ENCODE measurements at regions not wholly inside any gene's neighbourhood (a gene's known extent, or its start where the extent isn't known, plus 50 kb on each side); places are given as distances from the start of the nearest gene placed in this dataset.

- no peak for TF ChIP-seq CTCF (IDR thresholded peaks at IDR 0.05)
- no peak overlapping the region for H3K4me3 ChIP-seq
- no peak overlapping the region for H3K27ac ChIP-seq
- no peak for DNase-seq (ENCODE audit: low spot score)
These were observed 219.3 kb downstream of the DHX35 start for GRCh38 chr20:39181490-39181889.

- TF ChIP-seq CTCF (IDR thresholded peaks at IDR 0.05) = no peak
- Histone ChIP-seq H3K4me3 (no peak overlapping the region), H3K27ac (no peak overlapping the region)
- no peak for DNase-seq (ENCODE audit: low spot score)
These were observed 214.3 kb downstream of the DHX35 start for GRCh38 chr20:39176457-39176856.

- no peak overlapping the region for H3K27ac ChIP-seq
- TF ChIP-seq CTCF (IDR thresholded peaks at IDR 0.05) = no peak
- DNase-seq (ENCODE audit: low spot score) = no peak
- H3K4me3 ChIP-seq = no peak overlapping the region
These were observed 208.8 kb downstream of the DHX35 start for GRCh38 chr20:39170896-39171463.

GRCh38 chr20:39165099-39165498, 203.0 kb downstream of the DHX35 start:
- TF ChIP-seq CTCF (IDR thresholded peaks at IDR 0.05) = no peak
- no peak overlapping the region for H3K4me3 ChIP-seq
- DNase-seq (ENCODE audit: low spot score) = no peak
- H3K27ac ChIP-seq = no peak overlapping the region

GRCh38 chr20:39164642-39165041, 202.5 kb downstream of the DHX35 start:
- TF ChIP-seq CTCF (IDR thresholded peaks at IDR 0.05) = no peak
- H3K27ac ChIP-seq = no peak overlapping the region
- no peak for DNase-seq (ENCODE audit: low spot score)
- H3K4me3 ChIP-seq = no peak overlapping the region

- Histone ChIP-seq H3K4me3 (no peak overlapping the region), H3K27ac (no peak overlapping the region)
- no peak for DNase-seq (ENCODE audit: low spot score)
- no peak for TF ChIP-seq CTCF (IDR thresholded peaks at IDR 0.05)
These were observed 201.8 kb downstream of the DHX35 start for GRCh38 chr20:39163993-39164392.

GRCh38 chr20:39161900-39162299, 199.8 kb downstream of the DHX35 start:
- TF ChIP-seq CTCF (IDR thresholded peaks at IDR 0.05) = no peak
- Histone ChIP-seq H3K27ac (no peak overlapping the region), H3K4me3 (no peak overlapping the region)
- DNase-seq (ENCODE audit: low spot score) = no peak

All from coronary artery (tissue), 2 donors.